Large intestine (tissue), 3 donors: ENCODE measurements at regions not wholly inside any gene's neighbourhood (a gene's known extent, or its start where the extent isn't known, plus 50 kb on each side); places are given as distances from the start of the nearest gene placed in this dataset.
"Not testable (repeated sequence)": the region's sequence is repeated elsewhere in the genome, so short reads cannot be mapped to it uniquely, and the experiment has no call there.

Experiments
- DNase-seq, 2 donors: peaks; one replicate each; pipeline versions ENCODE4 v3.0.0 to v3.0.0-alpha.2; 2013
- H3K27ac ChIP-seq: one replicate; pipeline ENCODE4 v1.5.1; 2013; ENCODE audit warnings: low read length
- H3K27me3 ChIP-seq: 2 replicates; pipeline ENCODE4 v1.6.1; 2013; ENCODE audit warnings: low read length; ENCODE audit not compliant: control insufficient read depth, insufficient read depth
- H3K36me3 ChIP-seq: 2 replicates; pipeline ENCODE4 v1.6.1; 2013; ENCODE audit warnings: low read length; ENCODE audit not compliant: control insufficient read depth, insufficient read depth
- H3K4me1 ChIP-seq: one replicate; pipeline ENCODE4 v1.6.1; 2013; ENCODE audit warnings: low read length; ENCODE audit not compliant: control insufficient read depth, insufficient read depth
- H3K4me3 ChIP-seq: one replicate; pipeline ENCODE4 v1.5.1; 2013; ENCODE audit warnings: low read length
- H3K9me3 ChIP-seq: one replicate; pipeline ENCODE4 v1.6.1; 2013; ENCODE audit warnings: mild to moderate bottlenecking, low read depth, low read length, moderate library complexity; ENCODE audit not compliant: control insufficient read depth
- WGBS: methylation state at CpG from one replicate; pipeline ENCODE4 v1.1.5; 2013; ENCODE audit warnings: low lambda C conversion rate; ENCODE audit not compliant: insufficient coverage; 5-methylcytosine and 5-hydroxymethylcytosine counted together

GRCh38 chrY:11064376-11064775, 1536.7 kb downstream of the TSPY10 start:
- no CpG with 5 or more reads among the region's 1 CpG for WGBS
- no peak overlapping the region for H3K4me3 ChIP-seq
- no peaks in the 10 kb centered on the region for H3K27me3 ChIP-seq
- no peak for DNase-seq
- peaks cover 8% of the 10 kb centered on the region for H3K9me3 ChIP-seq
- H3K4me1 ChIP-seq, result no peaks in the 10 kb centered on the region
- H3K36me3 ChIP-seq, result no peaks in the 10 kb centered on the region
- no peak overlapping the region for H3K27ac ChIP-seq

- WGBS, result no CpG with 5 or more reads among the region's 6 CpGs
- no peak for DNase-seq
- H3K4me1 ChIP-seq, result no peaks in the 10 kb centered on the region
- H3K27me3 ChIP-seq, result no peaks in the 10 kb centered on the region
- peaks cover 8% of the 10 kb centered on the region for H3K9me3 ChIP-seq
- no peak overlapping the region for H3K27ac ChIP-seq
- H3K36me3 ChIP-seq, result no peaks in the 10 kb centered on the region
- H3K4me3 ChIP-seq, result no peak overlapping the region
Observed at GRCh38 chrY:11069271-11069670, 1541.6 kb downstream of the TSPY10 start.

- no peak for DNase-seq
- H3K36me3 ChIP-seq, result no peaks in the 10 kb centered on the region
- no peaks in the 10 kb centered on the region for H3K27me3 ChIP-seq
- H3K4me3 ChIP-seq, result no peak overlapping the region
- H3K9me3 ChIP-seq, result peaks cover 8% of the 10 kb centered on the region
- H3K27ac ChIP-seq, result no peak overlapping the region
- H3K4me1 ChIP-seq, result no peaks in the 10 kb centered on the region
- no CpG with 5 or more reads among the region's 17 CpGs for WGBS
Observed at GRCh38 chrY:11070250-11071113, 1542.8 kb downstream of the TSPY10 start.

DNA sequence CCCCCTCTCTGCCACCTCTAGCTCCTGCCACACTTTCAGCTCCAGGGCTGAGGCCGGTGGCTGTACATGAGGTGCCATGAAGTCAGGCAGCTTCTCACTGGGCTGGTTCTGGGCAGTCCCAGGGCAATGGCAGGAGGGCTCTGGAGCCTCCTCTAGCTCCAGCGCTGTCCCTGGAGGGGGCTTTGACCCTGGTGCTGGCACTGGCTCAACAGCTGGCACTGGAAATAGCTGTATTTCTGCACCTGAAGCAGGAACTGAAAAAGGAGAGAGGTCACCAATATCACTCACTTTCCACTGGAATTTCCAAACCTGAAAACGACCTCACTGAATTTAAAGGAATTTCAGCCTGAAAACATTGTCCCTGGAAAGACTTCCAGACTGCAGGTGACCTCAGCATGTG, 1558.1 kb downstream of the TSPY10 start:
- H3K9me3 ChIP-seq, H3K27ac ChIP-seq, H3K4me1 ChIP-seq, DNase-seq, H3K4me3 ChIP-seq, H3K36me3 ChIP-seq, H3K27me3 ChIP-seq: not testable (repeated sequence)
- WGBS, result no CpG with 5 or more reads among the region's 3 CpGs

DNA sequence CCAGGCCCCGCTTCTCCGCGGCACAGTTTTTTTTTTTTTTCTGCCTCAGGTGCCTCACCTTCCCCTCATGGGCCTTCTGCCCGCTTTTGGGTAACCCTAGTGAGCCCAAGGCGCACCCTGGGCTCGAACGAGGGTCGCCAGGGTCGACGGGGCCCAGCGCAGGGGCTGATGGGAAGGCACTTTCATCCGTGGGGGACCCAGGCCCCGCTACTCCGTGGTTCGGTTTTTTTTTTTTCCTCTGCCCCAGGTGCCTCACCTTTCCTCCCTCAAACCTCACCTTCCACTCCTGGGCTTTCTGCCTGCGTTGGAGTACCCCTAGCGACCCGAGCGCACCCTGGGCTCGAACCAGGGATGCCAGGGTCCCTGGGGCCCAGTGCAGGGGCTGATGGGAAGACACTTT, 1569.8 kb downstream of the TSPY10 start:
- DNase-seq, H3K27me3 ChIP-seq, H3K36me3 ChIP-seq, H3K4me1 ChIP-seq, H3K27ac ChIP-seq, H3K4me3 ChIP-seq: not testable (repeated sequence)
- no CpG with 5 or more reads among the region's 20 CpGs for WGBS
- H3K9me3 ChIP-seq, result peaks cover 22% of the 10 kb centered on the region

- H3K27me3 ChIP-seq, DNase-seq: not testable (repeated sequence)
- H3K9me3 ChIP-seq, result peaks cover 27% of the 10 kb centered on the region
Observed at GRCh38 chrY:11098419-11098818, 1570.7 kb downstream of the TSPY10 start.

DNA sequence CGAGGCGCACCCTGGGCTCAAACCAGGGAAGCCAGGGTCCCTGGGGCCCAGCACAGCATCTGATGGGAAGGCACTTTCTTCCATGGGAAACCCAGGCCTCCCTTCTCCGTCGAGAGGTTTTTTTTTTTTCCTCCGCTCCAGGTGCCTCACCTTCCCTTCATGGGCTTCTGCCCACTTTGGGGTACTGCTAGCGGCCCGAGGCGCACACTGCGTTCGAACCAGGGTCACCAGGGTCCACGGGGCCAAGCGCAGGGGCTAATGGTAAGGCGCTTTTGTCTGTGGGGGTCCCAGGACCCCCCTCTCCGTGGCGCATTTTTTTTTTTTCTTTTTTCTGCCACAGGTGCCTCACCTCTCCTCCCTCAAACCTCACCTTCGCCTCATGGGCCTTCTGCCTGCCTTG, 1571.3 kb downstream of the TSPY10 start:
- no peaks in the 10 kb centered on the region for H3K36me3 ChIP-seq
- H3K27me3 ChIP-seq, result no peaks in the 10 kb centered on the region
- DNase-seq, result no peak
- peaks cover 27% of the 10 kb centered on the region for H3K9me3 ChIP-seq
- H3K27ac ChIP-seq, result no peak overlapping the region
- WGBS, result no CpG with 5 or more reads among the region's 16 CpGs
- no peak overlapping the region for H3K4me3 ChIP-seq
- no peaks in the 10 kb centered on the region for H3K4me1 ChIP-seq

More at GRCh38 chrY:11098419-11098818, 1570.7 kb downstream of the TSPY10 start:
- not testable (repeated sequence) for H3K36me3 ChIP-seq, H3K4me3 ChIP-seq, H3K27ac ChIP-seq, H3K4me1 ChIP-seq
- WGBS, result no CpG with 5 or more reads among the region's 21 CpGs

GRCh38 chrY:11100472-11100871, 1572.8 kb downstream of the TSPY10 start:
- no CpG with 5 or more reads among the region's 19 CpGs for WGBS
- not testable (repeated sequence) for H3K4me1 ChIP-seq

GRCh38 chrY:11102987-11103386, 1575.3 kb downstream of the TSPY10 start:
- not testable (repeated sequence) for H3K4me1 ChIP-seq, H3K36me3 ChIP-seq, DNase-seq, H3K27ac ChIP-seq, H3K27me3 ChIP-seq, H3K4me3 ChIP-seq
- peaks cover 38% of the 10 kb centered on the region for H3K9me3 ChIP-seq
- no CpG with 5 or more reads among the region's 26 CpGs for WGBS

More at GRCh38 chrY:11100472-11100871, 1572.8 kb downstream of the TSPY10 start:
- not testable (repeated sequence) for H3K4me3 ChIP-seq, H3K27ac ChIP-seq, DNase-seq, H3K36me3 ChIP-seq, H3K27me3 ChIP-seq
- peaks cover 27% of the 10 kb centered on the region for H3K9me3 ChIP-seq

DNA sequence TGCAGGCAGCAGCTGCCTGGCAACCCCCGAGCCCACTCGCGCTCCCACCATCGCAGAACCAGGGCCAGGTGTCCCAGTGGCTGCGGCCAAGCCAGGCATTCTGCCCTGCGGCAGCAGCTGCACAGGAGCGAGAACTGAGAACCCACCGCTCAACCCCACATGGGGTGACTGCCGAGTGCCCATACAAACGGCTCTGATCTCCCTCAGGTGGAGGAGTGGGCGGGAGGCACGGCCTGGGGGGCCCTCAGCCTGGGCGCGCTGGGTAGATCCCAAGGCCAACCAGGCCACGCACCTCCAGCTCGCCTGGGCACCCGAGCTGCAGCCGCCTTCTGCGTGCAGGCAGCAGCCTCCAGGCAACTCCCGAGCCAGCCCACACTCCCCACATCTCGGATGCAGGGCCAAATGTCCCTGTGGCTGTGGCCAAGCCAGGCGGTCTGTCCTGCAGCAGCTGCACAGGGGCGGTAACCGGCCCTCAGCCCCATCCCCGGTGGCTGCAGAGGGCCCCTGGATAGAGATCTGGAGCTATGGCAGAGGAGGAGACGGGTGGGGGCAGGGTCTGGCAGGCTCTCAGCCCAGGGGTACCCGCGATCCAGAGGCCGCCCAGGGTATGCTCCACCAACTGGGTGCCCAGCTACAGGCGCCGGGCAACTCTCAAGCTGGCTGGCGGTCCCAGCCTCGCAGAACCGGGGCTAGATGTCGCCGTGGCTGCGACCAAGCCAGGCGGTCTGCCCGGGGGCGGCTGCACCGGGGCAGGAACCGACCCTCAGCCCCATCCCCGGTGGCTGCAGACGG, 1579.6 kb downstream of the TSPY10 start:
- H3K9me3 ChIP-seq, result peaks cover 16% of the 10 kb centered on the region
- WGBS, result no CpG with 5 or more reads among the region's 44 CpGs
- not testable (repeated sequence) for H3K4me3 ChIP-seq, H3K27ac ChIP-seq, H3K27me3 ChIP-seq, H3K36me3 ChIP-seq, DNase-seq, H3K4me1 ChIP-seq
